ENCODE measurements at regions not wholly inside any gene's neighbourhood (a gene's known extent, or its start where the extent isn't known, plus 50 kb on each side); places are given as distances from the start of the nearest gene placed in this dataset.

DNA sequence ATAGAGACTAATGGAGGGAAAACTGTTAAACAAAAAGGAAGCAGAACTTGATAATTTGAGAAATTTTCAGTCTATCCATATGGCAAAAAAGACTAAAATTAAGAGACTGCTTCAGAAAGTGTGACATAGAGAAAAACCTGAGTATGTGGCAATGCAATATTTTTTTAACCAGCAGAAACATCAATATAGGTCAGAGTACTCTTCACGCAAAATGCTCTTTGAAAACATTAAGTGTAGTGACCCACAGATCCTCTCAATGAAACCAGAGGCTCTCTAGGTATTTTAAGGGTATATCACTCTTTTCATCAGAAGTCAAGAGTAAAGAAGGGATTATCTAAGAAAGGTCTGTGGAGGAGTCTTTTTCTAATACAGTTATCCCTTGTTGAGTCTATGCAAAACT lies 1394.8 kb downstream of the DSC3 start:
- no peak for DNase-seq (ENCODE audit: extremely low read depth, low read depth)
- TF ChIP-seq, protein P1, sequence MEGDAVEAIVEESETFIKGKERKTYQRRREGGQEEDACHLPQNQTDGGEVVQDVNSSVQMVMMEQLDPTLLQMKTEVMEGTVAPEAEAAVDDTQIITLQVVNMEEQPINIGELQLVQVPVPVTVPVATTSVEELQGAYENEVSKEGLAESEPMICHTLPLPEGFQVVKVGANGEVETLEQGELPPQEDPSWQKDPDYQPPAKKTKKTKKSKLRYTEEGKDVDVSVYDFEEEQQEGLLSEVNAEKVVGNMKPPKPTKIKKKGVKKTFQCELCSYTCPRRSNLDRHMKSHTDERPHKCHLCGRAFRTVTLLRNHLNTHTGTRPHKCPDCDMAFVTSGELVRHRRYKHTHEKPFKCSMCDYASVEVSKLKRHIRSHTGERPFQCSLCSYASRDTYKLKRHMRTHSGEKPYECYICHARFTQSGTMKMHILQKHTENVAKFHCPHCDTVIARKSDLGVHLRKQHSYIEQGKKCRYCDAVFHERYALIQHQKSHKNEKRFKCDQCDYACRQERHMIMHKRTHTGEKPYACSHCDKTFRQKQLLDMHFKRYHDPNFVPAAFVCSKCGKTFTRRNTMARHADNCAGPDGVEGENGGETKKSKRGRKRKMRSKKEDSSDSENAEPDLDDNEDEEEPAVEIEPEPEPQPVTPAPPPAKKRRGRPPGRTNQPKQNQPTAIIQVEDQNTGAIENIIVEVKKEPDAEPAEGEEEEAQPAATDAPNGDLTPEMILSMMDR (IDR thresholded peaks at IDR 0.05; ENCODE audit: low read depth, low read length), result no peak

DNA sequence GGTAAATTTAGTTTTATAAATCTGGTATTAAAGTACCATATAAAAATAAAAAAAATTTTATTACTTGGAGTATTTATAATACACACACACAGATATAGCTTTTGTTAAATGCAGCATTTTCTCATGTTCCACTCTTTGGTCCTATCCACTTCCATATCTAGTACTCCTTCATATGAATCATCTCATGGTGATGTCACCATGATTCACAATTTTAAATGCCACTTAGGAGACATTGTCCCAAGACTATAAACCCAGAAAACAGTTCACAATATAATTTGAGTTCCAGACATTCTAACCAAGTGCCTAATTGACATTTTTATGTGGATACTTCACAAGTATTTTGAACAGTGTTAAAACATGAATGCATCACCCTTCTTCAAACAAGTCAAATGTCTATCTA lies 1398.3 kb downstream of the DSC3 start:
- TF ChIP-seq, protein P1 (IDR thresholded peaks at IDR 0.05; ENCODE audit: low read depth, low read length), result no peak
- no peak for DNase-seq (ENCODE audit: extremely low read depth, low read depth)

DNA sequence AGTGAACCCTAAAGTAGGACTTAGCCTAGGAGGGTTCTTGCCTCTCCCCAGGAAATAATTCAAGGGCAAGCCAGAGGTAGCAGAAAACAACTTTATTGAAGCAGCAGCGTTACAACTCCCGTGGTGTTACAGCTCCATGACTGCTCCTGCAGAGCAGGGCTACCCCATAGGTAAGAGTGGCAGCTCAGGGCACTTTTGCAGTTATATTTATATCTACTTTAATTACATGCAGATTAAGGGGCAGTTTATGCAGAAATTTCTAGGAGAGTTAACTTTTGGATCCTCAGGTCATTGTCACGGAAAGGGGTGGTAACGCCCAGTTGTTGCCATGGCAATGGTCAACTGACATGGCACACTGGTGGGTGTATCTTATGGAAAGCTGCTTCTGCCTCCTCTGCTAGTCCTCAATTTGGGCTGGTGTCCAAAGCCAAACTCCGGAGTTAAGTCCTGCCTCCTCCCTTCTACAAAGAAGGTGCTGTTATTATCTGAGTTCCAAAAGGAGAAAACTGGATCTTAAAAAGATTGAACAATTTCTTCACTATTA lies 1413.0 kb downstream of the DSC3 start:
- DNase-seq (ENCODE audit: extremely low read depth, low read depth), result no peak
- TF ChIP-seq, protein P1 (IDR thresholded peaks at IDR 0.05; ENCODE audit: low read depth, low read length), result no peak

DNA sequence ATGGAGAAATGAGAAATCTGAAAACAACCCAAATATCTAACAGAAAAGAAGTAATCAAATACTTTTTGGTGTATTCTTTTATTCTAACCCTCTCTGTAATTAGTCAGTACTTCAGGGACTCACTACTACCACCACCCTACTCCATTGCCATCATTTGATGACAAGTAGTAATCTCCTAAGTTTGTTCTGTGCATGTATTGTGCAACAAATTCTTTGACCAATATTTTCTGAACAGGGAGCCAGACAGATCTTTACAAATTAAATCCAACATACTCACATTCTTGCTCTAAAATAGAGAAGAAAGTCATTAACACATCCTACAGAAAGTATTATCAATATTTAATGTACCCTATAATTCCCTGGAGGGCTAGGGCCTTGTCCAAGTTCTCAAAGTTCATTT lies 1416.4 kb downstream of the DSC3 start:
- no peak for DNase-seq (ENCODE audit: extremely low read depth, low read depth)
- TF ChIP-seq, protein P1 (IDR thresholded peaks at IDR 0.05; ENCODE audit: low read depth, low read length), result no peak

DNA sequence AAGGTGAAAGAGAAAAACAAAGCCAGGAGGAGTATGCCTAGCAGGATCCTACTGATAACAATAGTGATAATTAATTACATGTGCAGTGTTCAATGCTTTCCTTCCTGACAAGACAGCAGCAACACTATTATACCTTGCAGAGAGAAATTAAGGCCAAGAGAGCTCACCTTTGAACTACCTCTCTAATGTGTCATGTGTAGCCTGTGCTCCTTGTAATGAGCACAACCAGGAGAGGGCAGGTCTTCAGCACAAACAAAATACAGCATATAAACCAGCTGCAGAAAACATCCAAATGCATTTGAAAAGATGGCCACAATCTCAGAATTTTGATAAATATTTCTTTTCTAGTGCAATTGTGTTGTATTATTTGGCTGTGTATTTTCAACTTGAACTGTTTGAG lies 1425.7 kb downstream of the DSC3 start:
- DNase-seq (ENCODE audit: extremely low read depth, low read depth), result no peak
- TF ChIP-seq, protein P1 (IDR thresholded peaks at IDR 0.05; ENCODE audit: low read depth, low read length), result no peak

DNA sequence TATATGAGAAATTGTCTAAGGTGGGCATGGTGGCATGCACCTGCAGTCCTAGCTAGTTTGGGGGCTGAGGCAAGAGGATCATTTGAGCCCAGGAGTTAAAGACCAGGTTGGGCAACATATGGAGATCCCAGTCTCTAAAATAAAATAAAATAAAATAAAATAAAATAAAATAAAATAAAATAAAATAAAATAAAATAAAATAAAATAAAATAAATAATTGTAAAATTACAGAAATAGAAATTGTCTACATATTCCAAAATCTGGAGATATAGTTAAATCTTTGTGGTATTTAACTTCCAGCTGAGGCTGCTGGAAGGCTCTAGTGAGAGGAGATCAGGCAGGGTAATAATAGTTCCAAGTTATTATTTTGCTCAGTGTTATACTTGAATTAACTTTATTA lies 1432.1 kb upstream of the CDH2 start:
- DNase-seq (ENCODE audit: extremely low read depth, low read depth), result no peak
- TF ChIP-seq, protein P1 (IDR thresholded peaks at IDR 0.05; ENCODE audit: low read depth, low read length), result no peak

DNA sequence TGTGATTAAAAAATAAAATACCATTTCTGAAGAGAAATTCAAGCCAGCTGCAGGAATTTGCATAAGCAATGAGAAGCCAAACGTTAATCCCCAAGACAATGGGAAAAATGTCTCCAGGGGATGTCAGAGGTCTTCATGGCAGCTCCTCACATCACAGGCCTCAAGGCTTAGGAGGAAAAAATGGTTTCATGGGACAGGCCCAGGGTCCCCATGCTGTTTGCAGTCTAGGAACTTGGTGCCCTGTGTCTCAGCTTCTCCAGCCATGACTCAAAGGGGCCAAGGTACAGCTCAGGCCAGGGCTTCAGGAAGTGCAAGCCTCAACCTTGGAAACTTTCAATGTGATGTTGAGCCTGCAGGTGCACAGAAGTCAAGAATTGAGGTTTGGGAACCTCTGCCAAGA lies 1428.4 kb upstream of the CDH2 start:
- no peak for DNase-seq (ENCODE audit: extremely low read depth, low read depth)
- TF ChIP-seq, protein P1 (IDR thresholded peaks at IDR 0.05; ENCODE audit: low read depth, low read length), result no peak
